K562 (cell line): ENCODE measurements at regions not wholly inside any gene's neighbourhood (a gene's known extent, or its start where the extent isn't known, plus 50 kb on each side); places are given as distances from the start of the nearest gene placed in this dataset.

Source experiments
- FOXM1 ChIP-seq, 2 experiments: fragments of 450-650 bp in 1 of 2; sonication (generic) in 1 of 2; formaldehyde crosslinking in 1 of 2; IDR thresholded peaks; 2 replicates each; pipeline versions ENCODE4 v1.6.1 to v1.9.0; 2017 to 2022; ENCODE audit warnings: low read depth in 2 of 2, mild to moderate bottlenecking in 2 of 2, missing genetic modification reagents in 1 of 2, moderate library complexity in 1 of 2
- ID3 ChIP-seq, 2 experiments: fragments of 250-450 bp in 1 of 2; fragments of 450-650 bp in 1 of 2; sonication (Bioruptor Pico) in 1 of 2; IDR thresholded peaks; 2 replicates each; pipeline versions ENCODE4 v1.6.1 to v1.8.0; 2016 to 2021; ENCODE audit warnings: mild to moderate bottlenecking in 2 of 2, moderate library complexity in 2 of 2, missing compliant biosample characterization in 1 of 2, missing genetic modification characterization in 1 of 2
- SMARCC2 ChIP-seq: fragments of 450-650 bp; IDR thresholded peaks from 2 replicates; pipeline ENCODE4 v1.6.1; 2017; ENCODE audit warnings: antibody characterized with exemption, moderate library complexity, mild to moderate bottlenecking, low read depth
- SRF ChIP-seq, 2 experiments: fragments of 250-450, 450-650 bp in 1 of 2; sonication (Bioruptor Pico) in 1 of 2; sonication (generic) in 1 of 2; formaldehyde crosslinking; IDR thresholded peaks; 2 replicates each; pipeline versions ENCODE4 v1.5.0 to v1.5.1; 2020 to 2022; ENCODE audit warnings: mild to moderate bottlenecking in 1 of 2, missing genetic modification reagents in 1 of 2
- ZNF589 ChIP-seq: fragments of 200-800 bp; sonication (Bioruptor generic); IDR thresholded peaks from 2 replicates; pipeline ENCODE4 v1.6.1; 2016; ENCODE audit warnings: low read depth, missing genetic modification characterization, missing compliant biosample characterization

GRCh38 chr5:125549322-125549911 is 803.0 kb upstream of the ZNF608 start:
- TF ChIP-seq SRF (CRISPR knock-in tag; IDR thresholded peaks at IDR 0.05) (no peak), ID3 (CRISPR knock-in tag; IDR thresholded peaks at IDR 0.05) (no peak), ID3 (tag; IDR thresholded peaks at IDR 0.05) (no peak), ZNF589 (no peak), FOXM1 (IDR thresholded peaks at IDR 0.05; ENCODE audit: low read depth) (no peak), FOXM1 (CRISPR knock-in tag; IDR thresholded peaks at IDR 0.05; ENCODE audit: low read depth) (no peak), SMARCC2 (no peak)
